Sigmoid colon (tissue), 6 donors: ENCODE measurements at regions not wholly inside any gene's neighbourhood (a gene's known extent, or its start where the extent isn't known, plus 50 kb on each side); places are given as distances from the start of the nearest gene placed in this dataset.
"Not testable (repeated sequence)": the region's sequence is repeated elsewhere in the genome, so short reads cannot be mapped to it uniquely, and the experiment has no call there.

Experiments used
- DNase-seq: peaks from one replicate; pipeline ENCODE4 v3.0.0-alpha.2; 2019
- H3K27ac ChIP-seq, 4 donors: fragments of 200-600 bp; sonication (generic); one replicate each; pipeline ENCODE4 v1.5.1; 2016 to 2019; ENCODE audit warnings: mild to moderate bottlenecking in 1 of 4
- H3K27me3 ChIP-seq, 3 donors: fragments of 200-600 bp; sonication (generic); one replicate each; pipeline ENCODE4 v1.5.1; 2019; ENCODE audit warnings: mild to moderate bottlenecking in 1 of 3
- H3K36me3 ChIP-seq, 4 donors: fragments of 200-600 bp; sonication (generic); one replicate each; pipeline ENCODE4 v1.5.1; 2016 to 2019
- H3K4me1 ChIP-seq, 4 donors: fragments of 200-600 bp; sonication (generic); one replicate each; pipeline ENCODE4 v1.5.1; 2017 to 2019
- H3K4me3 ChIP-seq, 4 donors: fragments of 200-600 bp; sonication (generic); one replicate each; pipeline ENCODE4 v1.5.1; 2017 to 2019; ENCODE audit warnings: mild to moderate bottlenecking in 2 of 4, moderate library complexity in 1 of 4
- H3K9me3 ChIP-seq, 4 donors: fragments of 200-600 bp in 3 of 4; sonication (generic) in 3 of 4; one replicate each; pipeline versions ENCODE4 v1.5.1 to v1.6.1; 2013 to 2019
- CTCF ChIP-seq, 4 experiments: fragments of 450-650 bp in 3 of 4; fragments of 200-600 bp in 1 of 4; IDR thresholded peaks; one replicate each; pipeline ENCODE4 v1.5.1; 2016 to 2019; ENCODE audit warnings: antibody characterized with exemption in 4 of 4, mild to moderate bottlenecking in 3 of 4, moderate library complexity in 2 of 4
- EP300 ChIP-seq, 4 donors: sonication (generic); formaldehyde crosslinking; IDR thresholded peaks; one replicate each; pipeline ENCODE4 v1.6.1; 2017; ENCODE audit warnings: antibody characterized with exemption in 4 of 4
- POLR2A ChIP-seq, 2 donors: fragments of 450-650 bp; IDR thresholded peaks; one replicate each; pipeline ENCODE4 v1.6.1; 2016; ENCODE audit warnings: antibody characterized with exemption in 2 of 2, mild to moderate bottlenecking in 2 of 2, moderate library complexity in 2 of 2
- POLR2AphosphoS5 ChIP-seq, 4 donors: sonication (generic); formaldehyde crosslinking; IDR thresholded peaks; one replicate each; pipeline ENCODE4 v1.6.1; 2017; ENCODE audit warnings: antibody characterized with exemption in 4 of 4
- WGBS, 2 donors: extraction: QIAGEN DNeasy Blood & Tissue Kit; methylation state at CpG; one replicate each; pipeline ENCODE4 v1.1.7; 2013; 5-methylcytosine and 5-hydroxymethylcytosine counted together
- intact Hi-C: fragments of 100-400 bp; cut with DNase I; formaldehyde crosslinking; loops from one replicate; pipeline ENCODE4 v1.15.1; 2023
- donor health status: healthy with polysubstance abuse.
- donor health status: healthy.

GRCh38 chr3:166265153-166265552, 427.9 kb upstream of the BCHE start:
- H3K36me3 ChIP-seq: no peaks in the 10 kb centered on the region
- WGBS, 2 donors: 83 to 87% methylated on average over 4 of the region's 4 CpGs
- intact Hi-C loops: no loop called here
- TF ChIP-seq POLR2A (IDR thresholded peaks at IDR 0.05): no peak
- DNase-seq: no peak
- H3K4me3 ChIP-seq: no peak overlapping the region
- no peaks in the 10 kb centered on the region for H3K9me3 ChIP-seq
- H3K27me3 ChIP-seq: no peaks in the 10 kb centered on the region
- no peaks in the 10 kb centered on the region for H3K4me1 ChIP-seq
- H3K27ac ChIP-seq: no peak overlapping the region

GRCh38 chr3:166263460-166263859, 426.2 kb upstream of the BCHE start:
- no peak overlapping the region for H3K27ac ChIP-seq
- no peak for DNase-seq
- 62 to 79% methylated on average over 2 of the region's 2 CpGs for WGBS, 2 donors
- intact Hi-C loops: no loop called here
- no peak overlapping the region for H3K4me3 ChIP-seq
- H3K36me3 ChIP-seq: no peaks in the 10 kb centered on the region
- no peaks in the 10 kb centered on the region for H3K4me1 ChIP-seq
- no peaks in the 10 kb centered on the region for H3K9me3 ChIP-seq
- no peaks in the 10 kb centered on the region for H3K27me3 ChIP-seq
- TF ChIP-seq CTCF (IDR thresholded peaks at IDR 0.05) (no peak), POLR2A (IDR thresholded peaks at IDR 0.05) (no peak), EP300 (IDR thresholded peaks at IDR 0.05) (no peak), POLR2AphosphoS5 (IDR thresholded peaks at IDR 0.05) (no peak)

GRCh38 chr3:166258293-166258850, 421.1 kb upstream of the BCHE start:
- H3K9me3 ChIP-seq, DNase-seq, H3K27me3 ChIP-seq, H3K4me3 ChIP-seq, H3K36me3 ChIP-seq, intact Hi-C loops, H3K4me1 ChIP-seq, H3K27ac ChIP-seq: not testable (repeated sequence)
- WGBS, 2 donors: 93 to 94% methylated on average over 41 of the region's 41 CpGs

GRCh38 chr3:166257715-166258114, 420.5 kb upstream of the BCHE start:
- TF ChIP-seq EP300 (IDR thresholded peaks at IDR 0.05) (no peak), CTCF (IDR thresholded peaks at IDR 0.05) (no peak), POLR2AphosphoS5 (IDR thresholded peaks at IDR 0.05) (no peak), POLR2A (IDR thresholded peaks at IDR 0.05) (no peak)
- Histone ChIP-seq H3K4me3 (no peak overlapping the region), H3K27me3 (no peaks in the 10 kb centered on the region), H3K27ac (no peak overlapping the region), H3K4me1 (no peaks in the 10 kb centered on the region), H3K36me3 (no peaks in the 10 kb centered on the region), H3K9me3 (no peaks in the 10 kb centered on the region)
- DNase-seq: no peak
- intact Hi-C loops: no loop called here
- 94% methylated on average over 16 of the region's 16 CpGs for WGBS, 2 donors

- no peak for DNase-seq
- no peak overlapping the region for H3K4me3 ChIP-seq
- no peaks in the 10 kb centered on the region for H3K36me3 ChIP-seq
- no peaks in the 10 kb centered on the region for H3K9me3 ChIP-seq
- H3K27ac ChIP-seq: no peak overlapping the region
- WGBS, 2 donors: 80 to 90% methylated on average over 3 of the region's 3 CpGs
- TF ChIP-seq POLR2AphosphoS5 (IDR thresholded peaks at IDR 0.05) (no peak), POLR2A (IDR thresholded peaks at IDR 0.05) (no peak), EP300 (IDR thresholded peaks at IDR 0.05) (no peak), CTCF (IDR thresholded peaks at IDR 0.05) (no peak)
- intact Hi-C loops: no loop called here
- H3K27me3 ChIP-seq: no peaks in the 10 kb centered on the region
- H3K4me1 ChIP-seq: no peaks in the 10 kb centered on the region
Observed at GRCh38 chr3:166248784-166249183, 411.6 kb upstream of the BCHE start.

- no peaks in the 10 kb centered on the region for H3K27me3 ChIP-seq
- no peak overlapping the region for H3K4me3 ChIP-seq
- no peak overlapping the region for H3K27ac ChIP-seq
- TF ChIP-seq POLR2A (IDR thresholded peaks at IDR 0.05) (no peak), POLR2AphosphoS5 (IDR thresholded peaks at IDR 0.05) (no peak), EP300 (IDR thresholded peaks at IDR 0.05) (no peak), CTCF (IDR thresholded peaks at IDR 0.05) (no peak)
- DNase-seq: no peak
- H3K9me3 ChIP-seq: no peaks in the 10 kb centered on the region
- intact Hi-C loops: no loop called here
- H3K36me3 ChIP-seq: no peaks in the 10 kb centered on the region
- no peaks in the 10 kb centered on the region for H3K4me1 ChIP-seq
Observed at GRCh38 chr3:166243511-166243910, 406.3 kb upstream of the BCHE start.
